Epithelial cell of esophagus (primary cell): ENCODE measurements at regions not wholly inside any gene's neighbourhood (a gene's known extent, or its start where the extent isn't known, plus 50 kb on each side); places are given as distances from the start of the nearest gene placed in this dataset.
"Not testable (repeated sequence)": the region's sequence is repeated elsewhere in the genome, so short reads cannot be mapped to it uniquely, and the experiment has no call there.

Experiments used
- DNase-seq: peaks from one replicate; pipeline ENCODE4 v3.0.0; 2010; ENCODE audit warnings: low read depth
- H3K4me3 ChIP-seq: 2 replicates; pipeline ENCODE4 v1.5.1; 2011; ENCODE audit warnings: mild to moderate bottlenecking, low read length, control low read depth
- TF ChIP-seq, protein P1 (sequence below): IDR thresholded peaks from 2 replicates; pipeline ENCODE4 v1.5.1; 2011; ENCODE audit warnings: low read depth, mild to moderate bottlenecking, low read length, control low read depth, inconsistent platforms; ENCODE audit not compliant: insufficient read depth; ENCODE audit errors: missing control alignments

- no peak for DNase-seq
- TF ChIP-seq, protein P1, sequence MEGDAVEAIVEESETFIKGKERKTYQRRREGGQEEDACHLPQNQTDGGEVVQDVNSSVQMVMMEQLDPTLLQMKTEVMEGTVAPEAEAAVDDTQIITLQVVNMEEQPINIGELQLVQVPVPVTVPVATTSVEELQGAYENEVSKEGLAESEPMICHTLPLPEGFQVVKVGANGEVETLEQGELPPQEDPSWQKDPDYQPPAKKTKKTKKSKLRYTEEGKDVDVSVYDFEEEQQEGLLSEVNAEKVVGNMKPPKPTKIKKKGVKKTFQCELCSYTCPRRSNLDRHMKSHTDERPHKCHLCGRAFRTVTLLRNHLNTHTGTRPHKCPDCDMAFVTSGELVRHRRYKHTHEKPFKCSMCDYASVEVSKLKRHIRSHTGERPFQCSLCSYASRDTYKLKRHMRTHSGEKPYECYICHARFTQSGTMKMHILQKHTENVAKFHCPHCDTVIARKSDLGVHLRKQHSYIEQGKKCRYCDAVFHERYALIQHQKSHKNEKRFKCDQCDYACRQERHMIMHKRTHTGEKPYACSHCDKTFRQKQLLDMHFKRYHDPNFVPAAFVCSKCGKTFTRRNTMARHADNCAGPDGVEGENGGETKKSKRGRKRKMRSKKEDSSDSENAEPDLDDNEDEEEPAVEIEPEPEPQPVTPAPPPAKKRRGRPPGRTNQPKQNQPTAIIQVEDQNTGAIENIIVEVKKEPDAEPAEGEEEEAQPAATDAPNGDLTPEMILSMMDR: no peak
- no peak overlapping the region for H3K4me3 ChIP-seq
These were observed 984.1 kb downstream of the TRAM1L1 start for GRCh38 chr4:116101321-116101720.

GRCh38 chr4:116099596-116099995 is 985.8 kb downstream of the TRAM1L1 start:
- no peak overlapping the region for H3K4me3 ChIP-seq
- TF ChIP-seq, protein P1: no peak
- peak; percentile 71 for DNase-seq

- DNase-seq, H3K4me3 ChIP-seq: not testable (repeated sequence)
These were observed 983.9 kb upstream of the NDST4 start for GRCh38 chr4:116097353-116097752.

DNA sequence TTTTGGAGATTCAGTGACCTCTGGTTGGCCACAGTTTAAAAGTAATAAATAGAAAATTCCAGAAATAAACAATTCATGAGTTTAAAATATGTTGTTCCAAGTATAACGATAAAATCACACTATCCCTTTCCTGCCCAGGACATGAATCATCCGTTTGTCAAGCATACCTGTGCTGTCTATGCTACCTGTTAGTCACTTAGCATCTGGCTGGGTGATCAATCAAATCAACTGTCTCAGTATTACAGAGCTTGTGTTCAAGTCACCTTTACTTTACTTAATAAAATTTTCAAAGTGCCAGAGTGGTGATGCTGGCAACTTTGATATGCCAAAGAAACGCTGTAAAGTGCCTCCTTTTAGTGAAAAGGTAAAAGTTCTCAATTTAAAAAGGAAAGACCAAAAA is 979.5 kb upstream of the NDST4 start:
- H3K4me3 ChIP-seq: no peak overlapping the region
- TF ChIP-seq, protein P1: no peak
- peak; percentile 84 for DNase-seq

DNA sequence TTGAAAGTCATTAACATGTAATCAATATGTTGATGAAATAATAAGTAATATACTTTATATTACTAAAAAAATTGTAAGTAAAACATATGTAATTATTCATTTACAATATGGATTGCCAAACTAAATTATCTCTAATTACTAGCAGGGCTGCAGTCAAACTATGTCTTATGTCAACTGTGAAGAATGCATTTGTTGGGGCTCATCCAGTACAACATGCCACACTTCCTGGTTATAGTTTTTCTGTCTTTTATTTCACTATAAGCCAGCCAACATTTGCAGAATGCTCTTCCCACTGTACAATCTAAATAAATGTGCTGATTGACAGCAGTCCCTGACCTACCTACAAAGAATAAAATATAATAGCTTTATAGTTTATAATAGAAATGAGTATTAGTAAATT is 975.4 kb upstream of the NDST4 start:
- DNase-seq: peak; percentile 36
- TF ChIP-seq, protein P1: no peak
- no peak overlapping the region for H3K4me3 ChIP-seq

DNA sequence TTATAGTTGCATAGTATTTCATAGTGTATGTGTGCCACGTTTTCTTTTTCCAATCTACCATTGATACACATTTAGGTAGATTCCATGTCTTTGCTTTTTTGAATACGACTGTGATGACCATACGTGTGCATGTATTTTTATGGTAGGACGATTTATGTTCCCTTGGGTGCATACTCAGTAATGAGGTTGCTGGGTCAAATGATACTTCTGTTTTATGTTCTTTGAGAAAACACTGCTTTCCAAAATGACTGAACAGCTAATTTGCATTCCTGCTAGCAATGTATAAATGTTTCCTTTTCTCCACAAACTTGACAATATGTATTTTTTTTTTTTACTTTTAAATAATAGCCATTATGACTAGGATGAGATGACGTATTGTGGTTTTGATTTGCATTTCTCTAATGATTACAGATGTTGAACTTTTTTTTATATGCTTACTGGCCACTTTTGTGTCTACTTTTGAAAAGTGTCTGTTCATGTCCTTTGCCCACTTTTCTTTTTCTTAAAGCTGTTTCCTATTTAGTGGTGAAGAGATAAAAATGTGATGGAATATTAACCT is 969.5 kb upstream of the NDST4 start:
- TF ChIP-seq, protein P1: no peak

GRCh38 chr4:116073051-116073450 is 959.6 kb upstream of the NDST4 start:
- TF ChIP-seq, protein P1: no peak
- no peak overlapping the region for H3K4me3 ChIP-seq
- DNase-seq: peak; percentile 33

More for the DNA sequence above, 969.5 kb upstream of the NDST4 start:
- H3K4me3 ChIP-seq: no peak overlapping the region
- no peak for DNase-seq
